Loucy (cell line): ENCODE measurements at regions not wholly inside any gene's neighbourhood (a gene's known extent, or its start where the extent isn't known, plus 50 kb on each side); places are given as distances from the start of the nearest gene placed in this dataset.

Experiments
- CTCF ChIP-seq: fragments of 200-600 bp; sonication (generic); conservative IDR thresholded peaks from 2 replicates; pipeline ENCODE4 v1.5.1; 2014; ENCODE audit warnings: mild to moderate bottlenecking, antibody characterized with exemption, low read length
- EZH2phosphoT487 ChIP-seq: fragments of 200-600 bp; IDR thresholded peaks from 2 replicates; pipeline ENCODE4 v1.6.1; 2018; ENCODE audit warnings: antibody characterized with exemption, mild to moderate bottlenecking, moderate library complexity, borderline replicate concordance

DNA sequence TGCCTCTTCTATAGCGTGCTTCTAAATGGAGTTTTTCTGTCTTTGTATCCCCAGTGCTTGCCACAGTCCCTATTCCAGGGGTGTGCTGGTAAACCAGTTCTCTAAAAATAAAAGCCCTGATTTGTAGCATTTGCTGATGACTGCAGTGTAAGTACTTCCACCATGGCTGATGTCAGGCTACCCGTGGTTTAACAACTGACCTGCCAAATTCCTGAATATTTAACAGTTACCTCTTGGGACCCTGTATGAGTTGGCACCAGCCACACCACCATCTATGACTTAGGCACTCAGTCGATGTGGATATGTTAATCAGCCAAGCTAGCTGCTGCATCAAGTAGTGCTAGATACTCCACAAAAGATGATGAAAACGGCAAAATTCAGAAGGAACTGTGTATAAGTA, 94.0 kb upstream of the MTNR1B start:
- no peak for TF ChIP-seq CTCF
- no peak for TF ChIP-seq EZH2phosphoT487
